Transverse colon (tissue), 4 donors: ENCODE measurements at regions not wholly inside any gene's neighbourhood (a gene's known extent, or its start where the extent isn't known, plus 50 kb on each side); places are given as distances from the start of the nearest gene placed in this dataset.

Source experiments
- DNase-seq: peaks from one replicate; pipeline ENCODE4 v3.0.0-alpha.2; 2019
- H3K27ac ChIP-seq, 4 donors: fragments of 200-600 bp; sonication (generic); 2 replicates each; pipeline ENCODE4 v1.5.1; 2016 to 2018; ENCODE audit warnings: inconsistent platforms in 4 of 4
- H3K27me3 ChIP-seq: fragments of 200-600 bp; sonication (generic); 2 replicates; pipeline ENCODE4 v1.5.1; 2017; ENCODE audit warnings: inconsistent platforms
- H3K36me3 ChIP-seq, 4 donors: fragments of 200-600 bp; sonication (generic); 2 replicates each; pipeline ENCODE4 v1.5.1; 2017 to 2019; ENCODE audit warnings: inconsistent platforms in 4 of 4
- H3K4me1 ChIP-seq, 4 donors: fragments of 200-600 bp; sonication (generic); 2 replicates each; pipeline ENCODE4 v1.5.1; 2017 to 2020; ENCODE audit warnings: inconsistent platforms in 4 of 4
- H3K4me3 ChIP-seq, 4 donors: fragments of 200-600 bp; sonication (generic); 1 replicate in 1 of 4; 2 replicates in 3 of 4; pipeline versions ENCODE4 v1.5.1 to v1.6.1; 2017 to 2019; ENCODE audit warnings: inconsistent platforms in 4 of 4
- H3K9me3 ChIP-seq, 2 donors: fragments of 200-600 bp; sonication (generic); 2 replicates each; pipeline ENCODE4 v1.5.1; 2017 to 2019; ENCODE audit warnings: inconsistent platforms in 2 of 2
- EP300 ChIP-seq: sonication (generic); formaldehyde crosslinking; IDR thresholded peaks from one replicate; pipeline ENCODE4 v1.6.1; 2017; ENCODE audit warnings: antibody characterized with exemption, low read depth
- POLR2A ChIP-seq: fragments of 450-650 bp; IDR thresholded peaks from one replicate; pipeline ENCODE4 v1.6.1; 2016; ENCODE audit warnings: antibody characterized with exemption, mild to moderate bottlenecking, moderate library complexity
- POLR2AphosphoS5 ChIP-seq, 3 donors: sonication (generic); formaldehyde crosslinking; IDR thresholded peaks; one replicate each; pipeline ENCODE4 v1.6.1; 2016; ENCODE audit warnings: antibody characterized with exemption in 3 of 3
- WGBS, 2 donors: methylation state at CpG; one replicate each; pipeline ENCODE4 v1.1.5; 2018; ENCODE audit warnings: low coverage in 1 of 2; 5-methylcytosine and 5-hydroxymethylcytosine counted together
- in situ Hi-C, 4 donors: fragments of 200-750 bp; cut with MboI; loops; one replicate each; pipeline versions ENCODE4 v1.15.0 to v1.15.1; 2017; ENCODE audit warnings: low sequenced_read_pairs in 3 of 4, low pct_ligation_motif_present in 1 of 4, low pct_unique_long_range_greater_than_20kb in 1 of 4
- intact Hi-C: fragments of 100-400 bp; cut with DNase I; formaldehyde crosslinking; loops from one replicate; pipeline ENCODE4 v1.15.1; 2023; ENCODE audit warnings: low total_unique reads
- TF ChIP-seq, protein P1 (sequence below), 5 experiments: fragments of 200-600 bp in 3 of 5; fragments of 450-650 bp in 2 of 5; sonication (generic) in 3 of 5; IDR thresholded peaks; 1 replicate in 2 of 5; 2 replicates in 3 of 5; pipeline ENCODE4 v1.5.1; 2016 to 2017; ENCODE audit warnings: antibody characterized with exemption in 5 of 5, inconsistent platforms in 3 of 5, mild to moderate bottlenecking in 2 of 5, moderate library complexity in 1 of 5

DNA sequence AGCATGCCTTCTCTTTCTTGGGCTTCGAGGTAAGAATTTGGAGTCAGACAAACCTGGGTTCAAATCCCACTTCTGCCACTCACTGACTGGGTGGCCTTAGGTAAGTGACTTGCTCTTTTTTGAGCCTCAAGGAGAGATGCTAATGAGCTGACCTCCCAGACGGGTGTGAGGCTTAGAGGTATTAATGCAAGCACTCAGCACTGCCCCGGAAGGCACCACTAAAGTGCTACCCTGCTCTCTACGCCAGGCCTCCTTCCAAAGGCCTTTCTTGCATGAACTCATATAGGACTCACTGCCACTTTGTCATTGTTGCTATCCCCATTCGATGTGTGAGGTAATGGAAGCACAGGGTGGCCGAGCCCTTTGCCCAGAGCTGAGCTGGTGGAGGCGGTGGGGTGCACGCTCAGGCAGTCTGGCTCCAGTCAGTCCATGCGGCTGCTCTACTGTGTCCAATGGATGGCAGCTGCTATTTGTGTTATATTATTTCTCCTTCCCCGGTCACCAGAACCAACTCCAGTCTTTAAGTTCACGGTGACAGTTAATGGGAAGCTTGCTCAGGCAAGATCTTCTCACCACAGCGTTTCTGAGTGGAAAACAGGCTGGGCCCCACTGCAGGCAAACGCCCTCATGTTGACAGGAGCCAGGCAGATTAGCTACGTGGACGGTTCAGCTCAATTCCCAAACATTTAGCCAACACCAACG, 55.2 kb upstream of the MLN start:
- in situ Hi-C loops, result no loop called here
- WGBS, 2 donors, result 84% methylated on average over 16 of the region's 16 CpGs; no CpG with 5 or more reads in 1 of the 2 donors
- intact Hi-C loops, result no loop called here
- H3K27me3 ChIP-seq, result peaks cover 7% of the 10 kb centered on the region
- H3K36me3 ChIP-seq, result no peaks in the 10 kb centered on the region
- H3K4me3 ChIP-seq, result no peak overlapping the region
- TF ChIP-seq POLR2AphosphoS5 (IDR thresholded peaks at IDR 0.05), result no peak
- TF ChIP-seq POLR2A, result no peak
- no peak overlapping the region for H3K27ac ChIP-seq
- DNase-seq, result no peak
- H3K4me1 ChIP-seq, result peaks cover 0 to 8% (median 0%) of the 10 kb centered on the region in 4 donors
- H3K9me3 ChIP-seq, result no peaks in the 10 kb centered on the region

DNA sequence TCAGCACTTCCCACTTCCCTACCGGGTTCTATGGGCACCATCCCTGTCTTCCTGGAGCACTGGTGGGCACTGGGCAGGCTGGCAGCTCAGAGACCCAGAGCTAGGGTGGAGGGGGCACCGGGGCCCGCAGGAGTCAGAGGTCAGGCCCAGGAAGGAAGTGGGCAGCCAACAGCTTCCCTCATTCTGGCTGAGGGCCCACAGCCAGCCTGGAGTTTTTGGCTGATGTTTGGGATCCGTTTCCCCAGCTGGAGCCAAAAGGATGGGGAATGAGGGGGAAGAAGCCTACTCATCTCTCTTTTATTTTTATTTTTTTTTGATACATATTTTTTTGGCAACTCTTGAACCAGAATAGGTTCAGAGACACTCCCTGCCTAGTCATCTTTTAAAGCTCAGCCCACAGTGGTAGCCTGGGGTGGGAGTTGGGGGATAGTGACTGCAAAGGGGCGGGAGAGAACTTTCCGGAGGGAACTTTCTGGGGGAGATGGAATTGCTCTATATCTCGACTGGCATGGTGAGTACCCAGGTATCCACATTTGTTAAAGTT, 54.2 kb upstream of the MLN start:
- in situ Hi-C loops (no loop called here), intact Hi-C loops (no loop called here)
- no peak for TF ChIP-seq POLR2A
- TF ChIP-seq, protein P1, sequence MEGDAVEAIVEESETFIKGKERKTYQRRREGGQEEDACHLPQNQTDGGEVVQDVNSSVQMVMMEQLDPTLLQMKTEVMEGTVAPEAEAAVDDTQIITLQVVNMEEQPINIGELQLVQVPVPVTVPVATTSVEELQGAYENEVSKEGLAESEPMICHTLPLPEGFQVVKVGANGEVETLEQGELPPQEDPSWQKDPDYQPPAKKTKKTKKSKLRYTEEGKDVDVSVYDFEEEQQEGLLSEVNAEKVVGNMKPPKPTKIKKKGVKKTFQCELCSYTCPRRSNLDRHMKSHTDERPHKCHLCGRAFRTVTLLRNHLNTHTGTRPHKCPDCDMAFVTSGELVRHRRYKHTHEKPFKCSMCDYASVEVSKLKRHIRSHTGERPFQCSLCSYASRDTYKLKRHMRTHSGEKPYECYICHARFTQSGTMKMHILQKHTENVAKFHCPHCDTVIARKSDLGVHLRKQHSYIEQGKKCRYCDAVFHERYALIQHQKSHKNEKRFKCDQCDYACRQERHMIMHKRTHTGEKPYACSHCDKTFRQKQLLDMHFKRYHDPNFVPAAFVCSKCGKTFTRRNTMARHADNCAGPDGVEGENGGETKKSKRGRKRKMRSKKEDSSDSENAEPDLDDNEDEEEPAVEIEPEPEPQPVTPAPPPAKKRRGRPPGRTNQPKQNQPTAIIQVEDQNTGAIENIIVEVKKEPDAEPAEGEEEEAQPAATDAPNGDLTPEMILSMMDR (IDR thresholded peaks at IDR 0.05), result no peak
- no peak for TF ChIP-seq EP300
- no peak for TF ChIP-seq POLR2AphosphoS5 (IDR thresholded peaks at IDR 0.05)

DNA sequence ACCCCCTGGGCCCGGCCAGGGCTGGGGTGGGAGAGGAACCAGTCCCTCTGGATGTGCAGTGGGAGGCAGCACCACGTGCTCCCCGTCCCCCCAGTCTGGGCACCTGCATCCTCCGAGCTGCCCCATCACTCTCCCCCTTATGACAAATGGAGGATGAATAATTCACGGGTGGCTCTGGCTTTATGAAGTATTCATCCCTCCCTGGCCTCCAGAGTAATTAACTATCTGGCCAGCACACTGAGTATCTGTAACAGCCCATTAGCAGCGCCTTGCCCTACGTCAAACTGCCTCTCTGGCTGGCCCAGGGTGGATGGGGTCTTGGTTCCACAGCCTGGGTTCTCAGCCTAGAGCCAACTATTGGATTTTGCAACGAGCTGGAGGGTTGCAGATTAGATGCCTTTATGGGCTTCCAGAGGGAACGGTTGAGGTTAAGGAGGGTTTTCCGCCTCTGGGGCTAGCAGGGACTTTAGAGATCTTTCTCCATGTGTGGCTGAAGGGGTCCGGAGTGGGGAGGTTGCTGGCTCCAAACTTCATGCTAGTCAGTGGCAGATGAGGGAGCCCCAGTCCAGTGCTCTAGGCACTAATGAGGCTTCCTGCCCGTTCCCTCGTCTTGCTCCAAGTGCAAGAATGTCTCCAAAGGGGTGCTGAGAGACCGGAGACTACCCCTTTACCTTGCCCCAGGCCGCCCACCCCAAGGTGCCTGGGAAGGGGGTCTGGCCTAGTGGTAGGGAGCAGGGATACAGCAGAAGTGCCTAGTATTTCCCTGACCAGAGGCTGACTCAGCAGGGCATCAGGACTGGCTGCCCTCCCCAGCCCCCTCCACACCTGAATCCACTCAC, 53.5 kb upstream of the MLN start:
- WGBS, 2 donors, result 60 to 82% methylated on average over 2 to 15 of the region's 15 CpGs
- in situ Hi-C loops, result no loop called here
- TF ChIP-seq POLR2A, result no peak
- no peak for TF ChIP-seq EP300
- TF ChIP-seq POLR2AphosphoS5 (IDR thresholded peaks at IDR 0.05), result no peak
- Histone ChIP-seq H3K27ac (no peak overlapping the region), H3K4me3 (no peak overlapping the region), H3K36me3 (no peaks in the 10 kb centered on the region), H3K27me3 (peaks cover 7% of the 10 kb centered on the region), H3K4me1 (peaks cover 0 to 8% (median 0%) of the 10 kb centered on the region in 4 donors), H3K9me3 (no peaks in the 10 kb centered on the region)
- intact Hi-C loops, result no loop called here
- DNase-seq, result no peak

More for the DNA sequence above, 54.2 kb upstream of the MLN start:
- Histone ChIP-seq H3K9me3 (no peaks in the 10 kb centered on the region), H3K4me1 (peaks cover 0 to 8% (median 0%) of the 10 kb centered on the region in 4 donors), H3K27me3 (peaks cover 7% of the 10 kb centered on the region), H3K27ac (no peak overlapping the region), H3K36me3 (no peaks in the 10 kb centered on the region), H3K4me3 (no peak overlapping the region)
- no peak for DNase-seq
- WGBS, 2 donors, result 60 to 75% methylated on average over 2 to 6 of the region's 7 CpGs

DNA sequence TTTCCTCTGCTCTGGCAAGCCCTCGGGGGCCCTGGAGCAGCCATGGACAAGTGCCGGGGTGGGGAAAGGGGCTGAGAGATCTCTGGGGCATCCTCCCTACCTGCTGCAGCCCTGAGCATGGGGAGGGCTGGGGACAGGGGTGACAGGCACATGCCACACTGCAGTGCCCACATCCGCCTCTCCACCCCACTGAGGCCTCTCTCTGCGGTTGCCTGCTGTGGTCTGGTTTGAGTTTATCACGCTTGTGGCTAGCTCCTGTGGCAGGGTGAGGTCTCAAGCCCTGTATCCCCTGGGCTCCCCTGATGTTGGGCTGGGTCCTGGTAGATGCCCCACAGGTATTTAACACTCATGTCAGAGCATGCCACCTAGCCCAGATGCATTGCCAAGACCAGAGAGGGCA, 52.9 kb upstream of the MLN start:
- Histone ChIP-seq H3K4me1 (peaks cover 0 to 8% (median 0%) of the 10 kb centered on the region in 4 donors), H3K36me3 (no peaks in the 10 kb centered on the region), H3K27me3 (peaks cover 7% of the 10 kb centered on the region), H3K4me3 (no peak overlapping the region), H3K9me3 (no peaks in the 10 kb centered on the region), H3K27ac (no peak overlapping the region)
- in situ Hi-C loops (no loop called here), intact Hi-C loops (no loop called here)
- DNase-seq, result peak; percentile 23
- no peak for TF ChIP-seq POLR2A
- TF ChIP-seq EP300, result no peak
- TF ChIP-seq POLR2AphosphoS5 (IDR thresholded peaks at IDR 0.05), result no peak
- TF ChIP-seq, protein P1 (IDR thresholded peaks at IDR 0.05), result no peak
- WGBS, 2 donors, result 53% methylated on average over 5 of the region's 5 CpGs; no CpG with 5 or more reads in 1 of the 2 donors

DNA sequence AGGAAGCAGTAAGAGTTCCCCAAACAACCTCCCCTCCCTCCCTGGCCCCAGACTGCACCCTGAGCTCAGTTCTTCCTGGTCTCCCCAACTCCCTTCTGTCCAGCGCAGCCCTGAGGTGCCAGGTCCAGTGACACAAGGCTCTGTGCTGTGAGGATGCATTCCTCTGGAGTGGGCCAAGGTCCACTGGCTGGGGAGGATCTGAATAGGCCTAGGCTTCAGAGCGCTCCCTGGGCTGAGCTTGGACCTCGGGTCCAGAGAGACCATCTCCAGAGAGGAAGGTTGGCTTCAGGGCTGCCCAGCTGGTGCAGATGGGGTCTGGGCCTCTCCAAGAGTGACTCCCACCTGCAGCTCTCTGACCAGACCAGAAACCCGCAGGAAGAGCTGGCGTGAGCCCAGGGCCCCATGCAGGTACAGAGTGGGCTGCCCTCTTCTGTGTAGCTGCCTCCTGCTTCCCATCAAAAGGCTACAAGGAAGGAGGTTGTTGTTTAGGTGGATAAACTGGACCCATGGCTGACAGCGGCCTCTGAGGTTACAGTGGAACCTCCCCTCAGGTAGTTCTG, 52.3 kb upstream of the MLN start:
- H3K4me3 ChIP-seq, result no peak overlapping the region
- peaks cover 7% of the 10 kb centered on the region for H3K27me3 ChIP-seq
- H3K36me3 ChIP-seq, result no peaks in the 10 kb centered on the region
- no peak for DNase-seq
- TF ChIP-seq, protein P1 (IDR thresholded peaks at IDR 0.05), result no peak
- TF ChIP-seq POLR2AphosphoS5 (IDR thresholded peaks at IDR 0.05) (no peak), EP300 (no peak), POLR2A (no peak)
- H3K27ac ChIP-seq, result no peak overlapping the region
- in situ Hi-C loops, result no loop called here
- intact Hi-C loops, result no loop called here
- WGBS, 2 donors, result 68% methylated on average over 4 of the region's 6 CpGs; no CpG with 5 or more reads in 1 of the 2 donors
- H3K9me3 ChIP-seq, result no peaks in the 10 kb centered on the region
- H3K4me1 ChIP-seq, result peaks cover 0 to 6% (median 0%) of the 10 kb centered on the region in 4 donors
